Parathyroid adenoma (tissue), 2 donors: ENCODE measurements at regions not wholly inside any gene's neighbourhood (a gene's known extent, or its start where the extent isn't known, plus 50 kb on each side); places are given as distances from the start of the nearest gene placed in this dataset.

Experiments used
- H2AFZ ChIP-seq: fragments of 300-600 bp; sonication (generic); one replicate; pipeline ENCODE4 v1.7.0; 2017; ENCODE audit warnings: antibody characterized with exemption, mild to moderate bottlenecking
- H3K27ac ChIP-seq: fragments of 300-600 bp; sonication (generic); one replicate; pipeline ENCODE4 v1.7.0; 2017
- H3K27me3 ChIP-seq: fragments of 300-600 bp; sonication (generic); one replicate; pipeline ENCODE4 v1.7.0; 2017; ENCODE audit warnings: low read length; ENCODE audit not compliant: control insufficient read depth, insufficient read depth
- H3K36me3 ChIP-seq: fragments of 300-600 bp; sonication (generic); one replicate; pipeline ENCODE4 v1.7.0; 2017; ENCODE audit warnings: low read length; ENCODE audit not compliant: control insufficient read depth, insufficient read depth
- H3K4me1 ChIP-seq: fragments of 300-600 bp; sonication (generic); one replicate; pipeline ENCODE4 v1.7.0; 2017; ENCODE audit warnings: control low read depth
- H3K4me2 ChIP-seq: fragments of 300-600 bp; sonication (generic); one replicate; pipeline ENCODE4 v1.7.0; 2017; ENCODE audit warnings: low read length
- H3K4me3 ChIP-seq: fragments of 300-600 bp; sonication (generic); one replicate; pipeline ENCODE4 v1.7.0; 2017; ENCODE audit warnings: low read depth, low read length
- H3K79me2 ChIP-seq: fragments of 300-600 bp; sonication (generic); one replicate; pipeline ENCODE4 v1.7.0; 2017; ENCODE audit warnings: control low read depth
- H3K9ac ChIP-seq: fragments of 300-600 bp; sonication (generic); one replicate; pipeline ENCODE4 v1.7.0; 2017; ENCODE audit warnings: mild to moderate bottlenecking
- H3K9me3 ChIP-seq: fragments of 300-600 bp; sonication (generic); one replicate; pipeline ENCODE4 v1.7.0; 2017; ENCODE audit warnings: low read length; ENCODE audit not compliant: control insufficient read depth
- TF ChIP-seq, protein P1 (sequence below): fragments of 300-600 bp; sonication (generic); IDR thresholded peaks from one replicate; pipeline ENCODE4 v1.7.0; 2017; ENCODE audit warnings: antibody characterized with exemption, mild to moderate bottlenecking
- donor health status: primary hyperparathyroidism.

DNA sequence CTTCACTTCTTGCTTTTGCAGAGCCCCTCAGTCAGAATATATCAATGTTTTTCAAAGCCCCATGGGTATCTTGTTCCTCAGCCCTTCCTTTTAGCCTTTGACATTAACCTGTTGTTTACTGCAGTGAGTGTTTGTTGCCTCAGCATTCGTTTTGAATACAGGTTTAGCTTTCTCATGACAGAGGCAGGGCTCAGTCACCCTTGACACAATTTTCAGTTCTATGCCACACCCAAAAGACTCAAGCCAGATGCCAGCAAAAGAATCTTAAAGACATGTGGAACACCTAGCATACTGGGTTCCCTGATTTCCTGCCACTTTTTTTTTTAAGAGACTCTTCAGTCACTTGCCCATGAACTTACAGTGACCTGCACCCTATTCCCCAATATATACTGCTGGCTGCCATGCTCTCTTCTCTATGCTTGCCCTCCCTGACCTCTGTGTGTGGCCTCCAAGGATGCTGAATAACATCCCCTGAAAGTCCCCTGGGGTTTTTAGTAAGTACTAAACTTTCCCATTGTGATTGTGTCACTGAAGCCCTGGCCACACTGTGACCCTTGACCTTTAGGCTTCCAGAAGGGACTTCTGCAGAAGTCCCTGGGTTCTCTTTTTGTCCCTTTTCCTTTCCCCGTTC is 1225.5 kb downstream of the TBC1D22A start:
- Histone ChIP-seq H3K9me3 (no peaks in the 10 kb centered on the region), H3K9ac (no peak overlapping the region), H3K4me1 (no peaks in the 10 kb centered on the region), H3K27ac (no peak overlapping the region), H2AFZ (no peak overlapping the region), H3K4me2 (no peak overlapping the region), H3K4me3 (no peak overlapping the region), H3K27me3 (peaks cover 3% of the 10 kb centered on the region), H3K79me2 (no peaks in the 10 kb centered on the region), H3K36me3 (no peaks in the 10 kb centered on the region)
- TF ChIP-seq, protein P1, sequence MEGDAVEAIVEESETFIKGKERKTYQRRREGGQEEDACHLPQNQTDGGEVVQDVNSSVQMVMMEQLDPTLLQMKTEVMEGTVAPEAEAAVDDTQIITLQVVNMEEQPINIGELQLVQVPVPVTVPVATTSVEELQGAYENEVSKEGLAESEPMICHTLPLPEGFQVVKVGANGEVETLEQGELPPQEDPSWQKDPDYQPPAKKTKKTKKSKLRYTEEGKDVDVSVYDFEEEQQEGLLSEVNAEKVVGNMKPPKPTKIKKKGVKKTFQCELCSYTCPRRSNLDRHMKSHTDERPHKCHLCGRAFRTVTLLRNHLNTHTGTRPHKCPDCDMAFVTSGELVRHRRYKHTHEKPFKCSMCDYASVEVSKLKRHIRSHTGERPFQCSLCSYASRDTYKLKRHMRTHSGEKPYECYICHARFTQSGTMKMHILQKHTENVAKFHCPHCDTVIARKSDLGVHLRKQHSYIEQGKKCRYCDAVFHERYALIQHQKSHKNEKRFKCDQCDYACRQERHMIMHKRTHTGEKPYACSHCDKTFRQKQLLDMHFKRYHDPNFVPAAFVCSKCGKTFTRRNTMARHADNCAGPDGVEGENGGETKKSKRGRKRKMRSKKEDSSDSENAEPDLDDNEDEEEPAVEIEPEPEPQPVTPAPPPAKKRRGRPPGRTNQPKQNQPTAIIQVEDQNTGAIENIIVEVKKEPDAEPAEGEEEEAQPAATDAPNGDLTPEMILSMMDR: no peak

DNA sequence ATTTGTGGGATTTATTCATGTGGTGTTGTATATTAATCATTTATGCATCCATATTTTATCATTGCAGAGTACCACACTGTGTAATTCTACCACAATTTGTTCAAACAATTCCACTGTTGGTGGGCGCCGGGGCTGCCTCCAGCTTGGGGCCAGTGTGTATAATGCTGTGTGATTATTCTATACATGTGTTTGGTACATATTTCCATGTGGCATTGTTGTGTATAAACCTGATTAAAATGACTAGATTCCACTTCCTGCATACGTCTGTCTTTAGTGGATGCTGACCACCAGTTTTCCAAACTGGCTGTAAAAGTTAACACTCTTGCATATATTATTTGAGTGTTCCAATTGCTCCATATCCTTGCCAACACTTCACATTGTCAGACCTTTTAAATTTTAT is 1213.8 kb downstream of the TBC1D22A start:
- H3K36me3 ChIP-seq: no peaks in the 10 kb centered on the region
- TF ChIP-seq, protein P1: no peak
- no peak overlapping the region for H3K27ac ChIP-seq
- H3K27me3 ChIP-seq: no peaks in the 10 kb centered on the region
- H3K79me2 ChIP-seq: no peaks in the 10 kb centered on the region
- H3K4me1 ChIP-seq: no peaks in the 10 kb centered on the region
- H3K9me3 ChIP-seq: no peaks in the 10 kb centered on the region
- no peak overlapping the region for H3K9ac ChIP-seq
- no peak overlapping the region for H3K4me3 ChIP-seq
- H3K4me2 ChIP-seq: no peak overlapping the region
- no peak overlapping the region for H2AFZ ChIP-seq

DNA sequence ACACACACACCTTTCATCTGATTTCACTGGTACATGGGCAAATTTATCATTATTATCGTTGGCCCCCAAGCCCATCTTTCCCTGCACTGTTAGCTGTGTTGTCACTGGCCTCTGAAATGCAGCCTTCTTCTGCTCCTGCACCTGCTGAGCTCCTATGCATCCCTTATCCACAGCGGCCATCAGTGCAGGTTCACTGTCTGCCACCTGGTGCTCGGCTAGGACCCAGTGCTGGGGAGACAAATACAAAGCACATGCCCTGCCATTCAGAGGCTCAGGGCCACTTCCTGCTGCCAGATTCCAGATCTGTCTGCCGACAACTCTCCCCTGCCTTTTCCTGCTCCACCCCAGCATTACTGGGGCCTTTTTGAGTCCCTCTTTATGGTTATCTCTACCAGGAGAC is 1205.4 kb downstream of the TBC1D22A start:
- no peaks in the 10 kb centered on the region for H3K79me2 ChIP-seq
- no peaks in the 10 kb centered on the region for H3K9me3 ChIP-seq
- TF ChIP-seq, protein P1: no peak
- H3K9ac ChIP-seq: no peak overlapping the region
- H3K36me3 ChIP-seq: no peaks in the 10 kb centered on the region
- no peaks in the 10 kb centered on the region for H3K4me1 ChIP-seq
- H2AFZ ChIP-seq: no peak overlapping the region
- no peak overlapping the region for H3K4me2 ChIP-seq
- no peak overlapping the region for H3K4me3 ChIP-seq
- H3K27ac ChIP-seq: no peak overlapping the region
- no peaks in the 10 kb centered on the region for H3K27me3 ChIP-seq

DNA sequence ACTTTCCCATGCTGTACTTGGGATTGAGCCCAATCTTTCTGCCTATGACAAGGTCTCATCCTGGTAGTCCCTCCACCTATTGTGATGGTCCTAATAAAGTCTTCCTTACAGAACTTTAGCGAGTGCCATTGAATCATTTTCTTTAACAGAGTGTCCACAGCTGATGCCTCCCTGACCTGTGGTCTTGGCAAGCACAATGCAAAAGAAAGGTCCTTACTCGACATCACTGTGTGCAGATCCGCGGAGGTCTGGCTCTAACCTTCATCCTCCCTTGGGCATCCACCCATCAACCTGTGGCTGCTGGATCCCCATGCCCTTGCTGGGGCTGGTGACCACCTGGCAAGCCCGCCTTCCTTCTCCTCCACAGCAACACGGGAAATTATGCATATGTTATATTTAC is 1203.9 kb downstream of the TBC1D22A start:
- H3K27ac ChIP-seq: no peak overlapping the region
- H3K4me3 ChIP-seq: no peak overlapping the region
- no peaks in the 10 kb centered on the region for H3K27me3 ChIP-seq
- H3K9me3 ChIP-seq: no peaks in the 10 kb centered on the region
- H3K9ac ChIP-seq: no peak overlapping the region
- no peaks in the 10 kb centered on the region for H3K4me1 ChIP-seq
- no peak overlapping the region for H3K4me2 ChIP-seq
- H2AFZ ChIP-seq: no peak overlapping the region
- H3K36me3 ChIP-seq: no peaks in the 10 kb centered on the region
- H3K79me2 ChIP-seq: no peaks in the 10 kb centered on the region
- TF ChIP-seq, protein P1: no peak

DNA sequence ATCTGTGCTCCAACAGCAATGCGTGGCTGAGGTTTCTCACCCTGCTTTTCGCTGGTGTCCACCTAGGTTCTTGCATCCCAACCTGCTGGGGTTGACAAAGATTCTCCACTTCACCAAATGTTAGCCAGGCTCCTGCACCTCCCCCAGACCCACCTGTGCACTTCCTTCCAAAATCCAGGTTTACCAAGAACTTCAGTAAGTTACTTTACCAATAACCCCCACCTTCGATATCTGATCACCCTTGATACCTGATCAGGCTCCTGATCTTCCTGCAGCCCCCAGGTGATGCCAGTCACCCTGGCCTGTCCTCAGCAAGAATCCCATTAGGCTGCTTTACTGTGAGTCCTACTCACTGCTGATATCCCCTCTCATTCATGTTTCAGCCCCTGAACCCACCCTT is 1203.4 kb downstream of the TBC1D22A start:
- Histone ChIP-seq H3K4me1 (no peaks in the 10 kb centered on the region), H3K36me3 (no peaks in the 10 kb centered on the region), H2AFZ (no peak overlapping the region), H3K4me2 (no peak overlapping the region), H3K9me3 (no peaks in the 10 kb centered on the region), H3K4me3 (no peak overlapping the region), H3K79me2 (no peaks in the 10 kb centered on the region), H3K9ac (no peak overlapping the region), H3K27me3 (no peaks in the 10 kb centered on the region), H3K27ac (no peak overlapping the region)
- TF ChIP-seq, protein P1: no peak
